ENCODE measurements at regions not wholly inside any gene's neighbourhood (a gene's known extent, or its start where the extent isn't known, plus 50 kb on each side); places are given as distances from the start of the nearest gene placed in this dataset.

DNA sequence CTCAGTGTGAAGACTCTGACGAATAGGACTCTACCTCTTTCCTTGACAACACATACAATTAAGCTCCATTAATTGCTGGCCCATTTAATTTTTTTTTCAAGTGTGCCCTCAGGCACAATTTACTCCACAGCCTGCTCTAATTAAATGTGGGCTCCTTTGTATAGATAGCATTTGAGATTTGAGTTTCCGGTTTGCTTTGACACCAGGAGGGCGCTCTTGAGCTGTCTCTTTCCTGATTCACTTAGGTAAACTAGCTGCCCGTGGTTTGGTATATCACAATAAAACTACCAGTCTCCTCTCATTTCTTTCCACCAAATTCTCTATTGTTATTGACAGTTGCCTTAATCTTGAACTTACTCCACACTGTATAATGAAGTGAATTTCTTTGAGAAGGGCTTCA, 666.0 kb downstream of the DSC3 start:
- TF ChIP-seq EZH2 (IDR thresholded peaks at IDR 0.05; ENCODE audit: low read length, missing control alignments): no peak
- TF ChIP-seq, protein P1, sequence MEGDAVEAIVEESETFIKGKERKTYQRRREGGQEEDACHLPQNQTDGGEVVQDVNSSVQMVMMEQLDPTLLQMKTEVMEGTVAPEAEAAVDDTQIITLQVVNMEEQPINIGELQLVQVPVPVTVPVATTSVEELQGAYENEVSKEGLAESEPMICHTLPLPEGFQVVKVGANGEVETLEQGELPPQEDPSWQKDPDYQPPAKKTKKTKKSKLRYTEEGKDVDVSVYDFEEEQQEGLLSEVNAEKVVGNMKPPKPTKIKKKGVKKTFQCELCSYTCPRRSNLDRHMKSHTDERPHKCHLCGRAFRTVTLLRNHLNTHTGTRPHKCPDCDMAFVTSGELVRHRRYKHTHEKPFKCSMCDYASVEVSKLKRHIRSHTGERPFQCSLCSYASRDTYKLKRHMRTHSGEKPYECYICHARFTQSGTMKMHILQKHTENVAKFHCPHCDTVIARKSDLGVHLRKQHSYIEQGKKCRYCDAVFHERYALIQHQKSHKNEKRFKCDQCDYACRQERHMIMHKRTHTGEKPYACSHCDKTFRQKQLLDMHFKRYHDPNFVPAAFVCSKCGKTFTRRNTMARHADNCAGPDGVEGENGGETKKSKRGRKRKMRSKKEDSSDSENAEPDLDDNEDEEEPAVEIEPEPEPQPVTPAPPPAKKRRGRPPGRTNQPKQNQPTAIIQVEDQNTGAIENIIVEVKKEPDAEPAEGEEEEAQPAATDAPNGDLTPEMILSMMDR (conservative IDR thresholded peaks at IDR 0.05 in 1 of 2, IDR thresholded peaks at IDR 0.05 in 1 of 2; ENCODE audit: low read depth in 1 of 2, low read length in 2 of 2): no peak

All from fibroblast of lung (primary cell).